ENCODE measurements at regions not wholly inside any gene's neighbourhood (a gene's known extent, or its start where the extent isn't known, plus 50 kb on each side); places are given as distances from the start of the nearest gene placed in this dataset.

DNA sequence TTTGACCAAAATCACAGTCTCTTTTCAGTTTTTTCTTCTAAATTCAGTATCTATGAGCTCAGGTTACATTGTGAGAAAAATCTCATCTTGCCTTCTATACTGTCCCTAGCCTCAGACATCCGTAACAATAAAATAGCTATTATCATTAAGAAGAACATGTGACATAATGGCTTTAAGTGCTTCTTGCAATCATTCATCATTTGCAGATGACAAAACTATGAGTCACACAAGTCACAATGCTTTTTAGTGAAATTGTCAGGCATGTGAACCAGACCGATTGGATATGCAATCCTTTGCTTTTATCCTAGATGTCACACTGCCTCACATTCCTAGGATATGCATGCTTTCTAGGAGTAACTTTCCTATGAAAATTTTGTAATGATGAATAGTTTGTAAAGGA is 313.1 kb downstream of the SLC6A15 start:
- ATAC-seq (no peak), DNase-seq (ENCODE audit: low read depth in 1 of 2, low spot score in 1 of 2) (no peak), FAIRE-seq (no peak)
- POLR2A ChIA-PET = no interaction called here
- WGBS (ENCODE audit: missing lambda C conversion rate) = 27% methylated on average over 2 of the region's 2 CpGs
- Histone ChIP-seq H3K9me3 (no peaks in the 10 kb centered on the region), H3K27ac (no peak overlapping the region), H3K4me1 (no peaks in the 10 kb centered on the region), H3K4me2 (no peak overlapping the region), H3K4me3 (no peak overlapping the region)
- no peak for TF ChIP-seq KDM1A (IDR thresholded peaks at IDR 0.05; ENCODE audit: low read depth)
- TF ChIP-seq, protein P1, sequence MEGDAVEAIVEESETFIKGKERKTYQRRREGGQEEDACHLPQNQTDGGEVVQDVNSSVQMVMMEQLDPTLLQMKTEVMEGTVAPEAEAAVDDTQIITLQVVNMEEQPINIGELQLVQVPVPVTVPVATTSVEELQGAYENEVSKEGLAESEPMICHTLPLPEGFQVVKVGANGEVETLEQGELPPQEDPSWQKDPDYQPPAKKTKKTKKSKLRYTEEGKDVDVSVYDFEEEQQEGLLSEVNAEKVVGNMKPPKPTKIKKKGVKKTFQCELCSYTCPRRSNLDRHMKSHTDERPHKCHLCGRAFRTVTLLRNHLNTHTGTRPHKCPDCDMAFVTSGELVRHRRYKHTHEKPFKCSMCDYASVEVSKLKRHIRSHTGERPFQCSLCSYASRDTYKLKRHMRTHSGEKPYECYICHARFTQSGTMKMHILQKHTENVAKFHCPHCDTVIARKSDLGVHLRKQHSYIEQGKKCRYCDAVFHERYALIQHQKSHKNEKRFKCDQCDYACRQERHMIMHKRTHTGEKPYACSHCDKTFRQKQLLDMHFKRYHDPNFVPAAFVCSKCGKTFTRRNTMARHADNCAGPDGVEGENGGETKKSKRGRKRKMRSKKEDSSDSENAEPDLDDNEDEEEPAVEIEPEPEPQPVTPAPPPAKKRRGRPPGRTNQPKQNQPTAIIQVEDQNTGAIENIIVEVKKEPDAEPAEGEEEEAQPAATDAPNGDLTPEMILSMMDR (IDR thresholded peaks at IDR 0.05) = no peak
- no peak for TF ChIP-seq FOSL2 (IDR thresholded peaks at IDR 0.05)
- peak; percentile 24 for TF ChIP-seq FOSL2 (CRISPR knock-in tag; IDR thresholded peaks at IDR 0.05)
- no peak for TF ChIP-seq CBX8 (IDR thresholded peaks at IDR 0.05)
- TF ChIP-seq CHD2 (IDR thresholded peaks at IDR 0.05; ENCODE audit: low read length, partially characterized antibody) = no peak
- no peak for TF ChIP-seq MAFK (IDR thresholded peaks at IDR 0.05; ENCODE audit: partially characterized antibody)
- CTCF ChIA-PET = no interaction called here

GRCh38 chr12:84596266-84596665 is 316.3 kb downstream of the SLC6A15 start:
- CTCF ChIA-PET = no interaction called here
- POLR2A ChIA-PET = no interaction called here
- TF ChIP-seq POLR2A (IDR thresholded peaks at IDR 0.05; ENCODE audit: low read length) (no peak), ATOH8 (CRISPR knock-in tag; IDR thresholded peaks at IDR 0.05; ENCODE audit: low read depth) (no peak), NFE2L2 (conservative IDR thresholded peaks at IDR 0.05; ENCODE audit: low read length) (no peak), HOXB13 (CRISPR knock-in tag; IDR thresholded peaks at IDR 0.05; ENCODE audit: low read depth) (no peak), MAFK (IDR thresholded peaks at IDR 0.05; ENCODE audit: partially characterized antibody) (no peak), CHD4 (IDR thresholded peaks at IDR 0.05; ENCODE audit: borderline replicate concordance) (no peak), REST (IDR thresholded peaks at IDR 0.05) (no peak), EP300 (IDR thresholded peaks at IDR 0.05) (no peak), RFX5 (IDR thresholded peaks at IDR 0.05) (no peak), HDAC2 (IDR thresholded peaks at IDR 0.05) (no peak), ZFP36 (IDR thresholded peaks at IDR 0.05; ENCODE audit: borderline replicate concordance, partially characterized antibody) (no peak), CHD2 (IDR thresholded peaks at IDR 0.05; ENCODE audit: low read length, partially characterized antibody) (no peak), HEYL (CRISPR knock-in tag; IDR thresholded peaks at IDR 0.05) (no peak), JUNB (IDR thresholded peaks at IDR 0.05) (no peak), PHF8 (IDR thresholded peaks at IDR 0.05; ENCODE audit: borderline replicate concordance, low read depth) (no peak), HOXA7 (CRISPR knock-in tag; IDR thresholded peaks at IDR 0.05) (no peak)
- TF ChIP-seq, protein P1 (IDR thresholded peaks at IDR 0.05) = no peak
- H3K4me1 ChIP-seq = no peaks in the 10 kb centered on the region
- no peaks in the 10 kb centered on the region for H3K9me3 ChIP-seq
- FAIRE-seq = no peak
- H3K4me3 ChIP-seq = no peak overlapping the region
- H3K27ac ChIP-seq = no peak overlapping the region
- WGBS (ENCODE audit: missing lambda C conversion rate) = 40% methylated on average over 2 of the region's 2 CpGs
- DNase-seq (ENCODE audit: low read depth in 1 of 2, low spot score in 1 of 2) = no peak
- no peak overlapping the region for H3K4me2 ChIP-seq
- ATAC-seq = no peak

Data from A549 (cell line).